NT2/D1 (cell line): ENCODE measurements at regions not wholly inside any gene's neighbourhood (a gene's known extent, or its start where the extent isn't known, plus 50 kb on each side); places are given as distances from the start of the nearest gene placed in this dataset.

Experiments
- YY1 ChIP-seq: IDR thresholded peaks from 2 replicates; pipeline ENCODE4 v1.6.1; 2011; ENCODE audit not compliant: insufficient read length, insufficient read depth
- ZNF274 ChIP-seq: IDR thresholded peaks from 2 replicates; pipeline ENCODE4 v1.6.1; 2011; ENCODE audit warnings: mild to moderate bottlenecking, low read depth, low read length

DNA sequence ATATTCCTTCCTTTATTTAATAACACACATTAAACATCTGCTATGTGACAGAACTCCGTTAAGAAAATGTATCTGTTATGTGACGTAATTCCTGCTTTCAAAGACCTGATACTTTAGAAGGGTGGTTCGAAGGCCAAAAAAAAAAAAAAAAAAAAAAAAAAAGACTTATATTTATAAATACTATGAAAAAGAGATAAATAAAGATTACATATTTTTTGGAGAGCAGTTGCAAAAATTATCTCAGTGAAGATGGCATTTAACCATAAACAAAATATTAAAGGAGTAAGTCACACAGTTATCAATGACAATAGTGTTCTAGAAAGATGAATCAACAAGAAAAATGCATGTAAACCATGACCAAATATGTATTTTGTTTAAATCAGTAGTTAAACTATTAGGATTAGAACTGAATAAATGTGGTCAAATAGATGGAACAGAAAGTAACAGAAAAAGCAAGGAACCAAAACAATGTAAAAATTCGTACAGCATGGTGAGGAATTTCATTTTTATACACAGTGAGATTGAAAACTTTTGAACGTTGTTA, 612.3 kb upstream of the SLITRK5 start:
- TF ChIP-seq ZNF274 (no peak), YY1 (no peak)
